SK-N-SH treated with all-trans-retinoic acid at 6 μM for 48 hours (cell line): ENCODE measurements at regions not wholly inside any gene's neighbourhood (a gene's known extent, or its start where the extent isn't known, plus 50 kb on each side); places are given as distances from the start of the nearest gene placed in this dataset.

Experiments used
- ATAC-seq: fragments of 200-7000 bp; cut with Tn5 transposase; 3 replicates; pipeline ENCODE4 v1.9.1; 2020; ENCODE audit warnings: mild to moderate bottlenecking, moderate library complexity
- ARNTL ChIP-seq: fragments of 450-650 bp; formaldehyde crosslinking; IDR thresholded peaks from 2 replicates; pipeline ENCODE4 v1.5.0; 2020; ENCODE audit warnings: low read depth, mild to moderate bottlenecking, moderate library complexity, borderline replicate concordance
- BACH2 ChIP-seq: fragments of 250-450 bp; sonication (Bioruptor Pico); IDR thresholded peaks from 2 replicates; pipeline ENCODE4 v1.9.0; 2021; ENCODE audit warnings: mild to moderate bottlenecking, borderline replicate concordance
- CSDC2 ChIP-seq: fragments of 250-450 bp; sonication (Bioruptor Pico); IDR thresholded peaks from 2 replicates; pipeline ENCODE4 v1.5.0; 2020; ENCODE audit warnings: mild to moderate bottlenecking, moderate library complexity
- CSRNP3 ChIP-seq: fragments of 250-450 bp; sonication (Bioruptor Pico); IDR thresholded peaks from 2 replicates; pipeline ENCODE4 v1.5.1; 2021; ENCODE audit warnings: mild to moderate bottlenecking, moderate library complexity
- ESRRG ChIP-seq: fragments of 250-450 bp; sonication (Bioruptor Pico); IDR thresholded peaks from 2 replicates; pipeline ENCODE4 v1.6.1; 2021; ENCODE audit warnings: mild to moderate bottlenecking
- ISL1 ChIP-seq: fragments of 250-450 bp; sonication (Bioruptor Pico); IDR thresholded peaks from 2 replicates; pipeline ENCODE4 v2.1.2; 2022; ENCODE audit warnings: mild to moderate bottlenecking, moderate library complexity
- OSR1 ChIP-seq: fragments of 250-450 bp; sonication (Bioruptor Pico); IDR thresholded peaks from 2 replicates; pipeline ENCODE4 v1.8.0; 2022; ENCODE audit warnings: moderate library complexity, mild to moderate bottlenecking, inconsistent platforms
- POU6F1 ChIP-seq: fragments of 250-450 bp; sonication (Bioruptor Pico); IDR thresholded peaks from 2 replicates; pipeline ENCODE4 v1.8.0; 2021; ENCODE audit warnings: low read depth, mild to moderate bottlenecking, moderate library complexity, borderline replicate concordance
- PPARA ChIP-seq: fragments of 250-450 bp; sonication (Bioruptor Pico); IDR thresholded peaks from 2 replicates; pipeline ENCODE4 v1.5.0; 2020; ENCODE audit warnings: mild to moderate bottlenecking, borderline replicate concordance
- TCF4 ChIP-seq: fragments of 250-450 bp; sonication (Bioruptor Pico); IDR thresholded peaks from 2 replicates; pipeline ENCODE4 v1.8.0; 2021; ENCODE audit warnings: mild to moderate bottlenecking, moderate library complexity, borderline replicate concordance
- TOX ChIP-seq: fragments of 250-450 bp; sonication (Bioruptor Pico); IDR thresholded peaks from 2 replicates; pipeline ENCODE4 v1.8.0; 2021; ENCODE audit warnings: mild to moderate bottlenecking, moderate library complexity, borderline replicate concordance
- TSHZ2 ChIP-seq: fragments of 250-450 bp; sonication (Bioruptor Pico); IDR thresholded peaks from 2 replicates; pipeline ENCODE4 v1.5.0; 2020; ENCODE audit warnings: mild to moderate bottlenecking, moderate library complexity
- ZC3H10 ChIP-seq: fragments of 250-450 bp; sonication (Bioruptor Pico); IDR thresholded peaks from 2 replicates; pipeline ENCODE4 v1.5.1; 2021; ENCODE audit warnings: mild to moderate bottlenecking, moderate library complexity
- ZFP3 ChIP-seq: fragments of 250-450 bp; sonication (Bioruptor Pico); IDR thresholded peaks from 2 replicates; pipeline ENCODE4 v1.5.0; 2020; ENCODE audit warnings: mild to moderate bottlenecking, moderate library complexity
- ZFP30 ChIP-seq: fragments of 450-650 bp; formaldehyde crosslinking; IDR thresholded peaks from 2 replicates; pipeline ENCODE4 v1.5.0; 2022; ENCODE audit warnings: mild to moderate bottlenecking, moderate library complexity
- ZNF70 ChIP-seq: fragments of 450-650 bp; formaldehyde crosslinking; IDR thresholded peaks from 2 replicates; pipeline ENCODE4 v1.5.0; 2020; ENCODE audit warnings: mild to moderate bottlenecking, moderate library complexity
- ZNF8 ChIP-seq: fragments of 450-650 bp; formaldehyde crosslinking; IDR thresholded peaks from 2 replicates; pipeline ENCODE4 v1.5.0; 2020; ENCODE audit warnings: mild to moderate bottlenecking, moderate library complexity
- TF ChIP-seq, protein P1 (sequence below): fragments of 250-450 bp; sonication (Bioruptor Pico); IDR thresholded peaks from 2 replicates; pipeline ENCODE4 v1.8.0; 2020; ENCODE audit warnings: mild to moderate bottlenecking, moderate library complexity, borderline replicate concordance
- TF ChIP-seq, protein P2 (sequence below): fragments of 250-450 bp; sonication (Bioruptor Pico); IDR thresholded peaks from 2 replicates; pipeline ENCODE4 v1.5.1; 2020; ENCODE audit warnings: low read depth, mild to moderate bottlenecking, moderate library complexity

GRCh38 chr4:123555807-123556273 lies 159.2 kb downstream of the SPRY1 start:
- TF ChIP-seq TCF4 (CRISPR knock-in tag): no peak
- TF ChIP-seq ARNTL (CRISPR knock-in tag): no peak
- no peak for TF ChIP-seq ZNF8 (CRISPR knock-in tag)
- TF ChIP-seq, protein P1, sequence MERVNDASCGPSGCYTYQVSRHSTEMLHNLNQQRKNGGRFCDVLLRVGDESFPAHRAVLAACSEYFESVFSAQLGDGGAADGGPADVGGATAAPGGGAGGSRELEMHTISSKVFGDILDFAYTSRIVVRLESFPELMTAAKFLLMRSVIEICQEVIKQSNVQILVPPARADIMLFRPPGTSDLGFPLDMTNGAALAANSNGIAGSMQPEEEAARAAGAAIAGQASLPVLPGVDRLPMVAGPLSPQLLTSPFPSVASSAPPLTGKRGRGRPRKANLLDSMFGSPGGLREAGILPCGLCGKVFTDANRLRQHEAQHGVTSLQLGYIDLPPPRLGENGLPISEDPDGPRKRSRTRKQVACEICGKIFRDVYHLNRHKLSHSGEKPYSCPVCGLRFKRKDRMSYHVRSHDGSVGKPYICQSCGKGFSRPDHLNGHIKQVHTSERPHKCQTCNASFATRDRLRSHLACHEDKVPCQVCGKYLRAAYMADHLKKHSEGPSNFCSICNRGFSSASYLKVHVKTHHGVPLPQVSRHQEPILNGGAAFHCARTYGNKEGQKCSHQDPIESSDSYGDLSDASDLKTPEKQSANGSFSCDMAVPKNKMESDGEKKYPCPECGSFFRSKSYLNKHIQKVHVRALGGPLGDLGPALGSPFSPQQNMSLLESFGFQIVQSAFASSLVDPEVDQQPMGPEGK (CRISPR knock-in tag): no peak
- TF ChIP-seq, protein P2, sequence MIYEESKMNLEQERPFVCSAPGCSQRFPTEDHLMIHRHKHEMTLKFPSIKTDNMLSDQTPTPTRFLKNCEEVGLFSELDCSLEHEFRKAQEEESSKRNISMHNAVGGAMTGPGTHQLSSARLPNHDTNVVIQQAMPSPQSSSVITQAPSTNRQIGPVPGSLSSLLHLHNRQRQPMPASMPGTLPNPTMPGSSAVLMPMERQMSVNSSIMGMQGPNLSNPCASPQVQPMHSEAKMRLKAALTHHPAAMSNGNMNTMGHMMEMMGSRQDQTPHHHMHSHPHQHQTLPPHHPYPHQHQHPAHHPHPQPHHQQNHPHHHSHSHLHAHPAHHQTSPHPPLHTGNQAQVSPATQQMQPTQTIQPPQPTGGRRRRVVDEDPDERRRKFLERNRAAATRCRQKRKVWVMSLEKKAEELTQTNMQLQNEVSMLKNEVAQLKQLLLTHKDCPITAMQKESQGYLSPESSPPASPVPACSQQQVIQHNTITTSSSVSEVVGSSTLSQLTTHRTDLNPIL: no peak
- no peak for TF ChIP-seq ZFP30 (CRISPR knock-in tag)
- TF ChIP-seq TSHZ2 (CRISPR knock-in tag): no peak
- TF ChIP-seq CSRNP3 (CRISPR knock-in tag): no peak
- TF ChIP-seq ZFP3: no peak
- TF ChIP-seq BACH2 (CRISPR knock-in tag): no peak
- no peak for TF ChIP-seq PPARA (CRISPR knock-in tag)
- TF ChIP-seq TOX (CRISPR knock-in tag): no peak
- TF ChIP-seq CSDC2: no peak
- TF ChIP-seq ISL1: no peak
- TF ChIP-seq POU6F1 (CRISPR knock-in tag): no peak
- TF ChIP-seq, all 23 proteins: peak for 0
- ATAC-seq: peak; percentile 67

- ATAC-seq: no peak
- TF ChIP-seq ZFP30 (CRISPR knock-in tag) (no peak), OSR1 (CRISPR knock-in tag) (no peak), ZNF70 (CRISPR knock-in tag) (no peak), TSHZ2 (CRISPR knock-in tag) (no peak), ZC3H10 (CRISPR knock-in tag) (no peak), ESRRG (CRISPR knock-in tag) (no peak), PPARA (CRISPR knock-in tag) (no peak), BACH2 (CRISPR knock-in tag) (no peak)
- TF ChIP-seq, protein P2: no peak
Measured at GRCh38 chr4:123556526-123556925, 159.9 kb downstream of the SPRY1 start.
